Body of pancreas (tissue), 4 donors: ENCODE measurements at regions not wholly inside any gene's neighbourhood (a gene's known extent, or its start where the extent isn't known, plus 50 kb on each side); places are given as distances from the start of the nearest gene placed in this dataset.

ENCODE experiments used
- ATAC-seq: fragments of 150-250 bp; one replicate; pipeline ENCODE4 v1.9.1; 2016
- DNase-seq, 4 donors: peaks; one replicate each; pipeline ENCODE4 v3.0.0-alpha.2; 2019
- H3K27ac ChIP-seq, 4 donors: fragments of 200-600 bp; sonication (generic); 1 replicate in 3 of 4; 2 replicates in 1 of 4; pipeline versions ENCODE4 v1.5.1 to v1.6.1; 2016 to 2019; ENCODE audit warnings: mild to moderate bottlenecking in 1 of 4, mixed read lengths in 1 of 4, moderate library complexity in 1 of 4
- H3K27me3 ChIP-seq, 2 donors: fragments of 200-600 bp; sonication (generic); one replicate each; pipeline ENCODE4 v1.6.0; 2016; ENCODE audit warnings: mild to moderate bottlenecking in 1 of 2
- H3K36me3 ChIP-seq, 2 donors: fragments of 200-600 bp; sonication (generic); replicated peaks in 1 of 2; 2 replicates each; pipeline ENCODE4 v1.5.1; 2016; ENCODE audit warnings: low read depth in 2 of 2; ENCODE audit not compliant: insufficient read depth in 1 of 2
- H3K4me1 ChIP-seq: fragments of 200-600 bp; sonication (generic); one replicate; pipeline ENCODE4 v1.6.0; 2016
- H3K4me3 ChIP-seq, 2 donors: fragments of 200-600 bp; sonication (generic); 1 replicate in 1 of 2; 2 replicates in 1 of 2; pipeline ENCODE4 v1.5.1; 2016 to 2019
- H3K9me3 ChIP-seq, 3 donors: fragments of 200-600 bp; sonication (generic); 1 replicate in 2 of 3; 2 replicates in 1 of 3; pipeline ENCODE4 v1.5.1; 2016
- CTCF ChIP-seq, 7 experiments: fragments of 450-650 bp in 4 of 7; fragments of 200-600 bp in 3 of 7; sonication (generic) in 3 of 7; IDR thresholded peaks; one replicate each; pipeline ENCODE4 v1.5.1; 2016 to 2019; ENCODE audit warnings: antibody characterized with exemption in 7 of 7
- POLR2A ChIP-seq, 3 donors: fragments of 450-650 bp; IDR thresholded peaks; one replicate each; pipeline ENCODE4 v1.6.1; 2016; ENCODE audit warnings: antibody characterized with exemption in 3 of 3, mild to moderate bottlenecking in 2 of 3
- WGBS, 2 donors: methylation state at CpG; one replicate each; pipeline ENCODE4 v1.1.5; 2017; 5-methylcytosine and 5-hydroxymethylcytosine counted together
- intact Hi-C: fragments of 100-400 bp; cut with DNase I; formaldehyde crosslinking; loops from one replicate; pipeline ENCODE4 v1.15.1; 2023

GRCh38 chr3:89983449-89983848, 876.0 kb downstream of the EPHA3 start:
- Histone ChIP-seq H3K9me3 (no peaks in the 10 kb centered on the region), H3K27me3 (no peaks in the 10 kb centered on the region), H3K4me3 (no peak overlapping the region), H3K4me1 (no peaks in the 10 kb centered on the region), H3K36me3 (no peaks in the 10 kb centered on the region), H3K27ac (no peak overlapping the region)
- intact Hi-C loops, result no loop called here
- TF ChIP-seq CTCF (IDR thresholded peaks at IDR 0.05) (no peak), POLR2A (IDR thresholded peaks at IDR 0.05) (no peak)
- WGBS, 2 donors, result 77 to 79% methylated on average over 2 of the region's 2 CpGs
- DNase-seq (no peak), ATAC-seq (no peak)

- no peak for DNase-seq
- TF ChIP-seq POLR2A (IDR thresholded peaks at IDR 0.05) (no peak), CTCF (IDR thresholded peaks at IDR 0.05) (no peak)
- Histone ChIP-seq H3K36me3 (no peaks in the 10 kb centered on the region), H3K27ac (no peak overlapping the region), H3K4me3 (no peak overlapping the region), H3K9me3 (no peaks in the 10 kb centered on the region), H3K4me1 (no peaks in the 10 kb centered on the region), H3K27me3 (no peaks in the 10 kb centered on the region)
- ATAC-seq, result no peak
- intact Hi-C loops, result no loop called here
- 56 to 65% methylated on average over 4 of the region's 4 CpGs for WGBS, 2 donors
These were observed 897.9 kb downstream of the EPHA3 start for GRCh38 chr3:90005281-90005847.

- TF ChIP-seq CTCF (IDR thresholded peaks at IDR 0.05) (no peak), POLR2A (IDR thresholded peaks at IDR 0.05) (no peak)
- Histone ChIP-seq H3K27me3 (no peaks in the 10 kb centered on the region), H3K4me1 (no peaks in the 10 kb centered on the region), H3K36me3 (no peaks in the 10 kb centered on the region), H3K9me3 (no peaks in the 10 kb centered on the region), H3K27ac (no peak overlapping the region), H3K4me3 (no peak overlapping the region)
- DNase-seq, result no peak
- 40 to 50% methylated on average over 3 of the region's 3 CpGs for WGBS, 2 donors
- intact Hi-C loops, result no loop called here
- ATAC-seq, result no peak
These were observed 900.5 kb downstream of the EPHA3 start for GRCh38 chr3:90007778-90008499.

GRCh38 chr3:90010341-90010740, 902.9 kb downstream of the EPHA3 start:
- WGBS, 2 donors, result 13 to 15% methylated on average over 3 of the region's 3 CpGs
- ATAC-seq (no peak), DNase-seq (no peak)
- no peak overlapping the region for H3K4me3 ChIP-seq
- TF ChIP-seq CTCF (IDR thresholded peaks at IDR 0.05), result no peak
- no peak for TF ChIP-seq POLR2A (IDR thresholded peaks at IDR 0.05)
- no peaks in the 10 kb centered on the region for H3K9me3 ChIP-seq
- no peaks in the 10 kb centered on the region for H3K4me1 ChIP-seq
- intact Hi-C loops, result no loop called here
- H3K36me3 ChIP-seq, result no peaks in the 10 kb centered on the region
- H3K27ac ChIP-seq, result no peak overlapping the region
- H3K27me3 ChIP-seq, result no peaks in the 10 kb centered on the region

- ATAC-seq (no peak), DNase-seq (no peak)
- Histone ChIP-seq H3K27me3 (no peaks in the 10 kb centered on the region), H3K4me3 (no peak overlapping the region), H3K4me1 (no peaks in the 10 kb centered on the region), H3K36me3 (no peaks in the 10 kb centered on the region), H3K27ac (no peak overlapping the region), H3K9me3 (no peaks in the 10 kb centered on the region)
- WGBS, 2 donors, result 19 to 24% methylated on average over 5 of the region's 5 CpGs
- TF ChIP-seq CTCF (IDR thresholded peaks at IDR 0.05) (no peak), POLR2A (IDR thresholded peaks at IDR 0.05) (no peak)
- intact Hi-C loops, result no loop called here
These were observed 903.7 kb downstream of the EPHA3 start for GRCh38 chr3:90011131-90011530.
